ENCODE measurements at regions not wholly inside any gene's neighbourhood (a gene's known extent, or its start where the extent isn't known, plus 50 kb on each side); places are given as distances from the start of the nearest gene placed in this dataset.

- in situ Hi-C loops (cut with HindIII; ENCODE audit: low pct_unique_long_range_greater_than_20kb, low sequenced_read_pairs), result no loop called here
- TF ChIP-seq TCF7L2 (IDR thresholded peaks at IDR 0.05; ENCODE audit: low read depth, low read length), result no peak
- TF ChIP-seq POLR2AphosphoS5 (IDR thresholded peaks at IDR 0.05; ENCODE audit: low read depth, low read length), result no peak
- no peak for TF ChIP-seq CTCF (IDR thresholded peaks at IDR 0.05)
- no peak for TF ChIP-seq SIN3A (IDR thresholded peaks at IDR 0.05; ENCODE audit: borderline replicate concordance, insufficient read depth, low read depth, low read length)
- TF ChIP-seq, protein P1, sequence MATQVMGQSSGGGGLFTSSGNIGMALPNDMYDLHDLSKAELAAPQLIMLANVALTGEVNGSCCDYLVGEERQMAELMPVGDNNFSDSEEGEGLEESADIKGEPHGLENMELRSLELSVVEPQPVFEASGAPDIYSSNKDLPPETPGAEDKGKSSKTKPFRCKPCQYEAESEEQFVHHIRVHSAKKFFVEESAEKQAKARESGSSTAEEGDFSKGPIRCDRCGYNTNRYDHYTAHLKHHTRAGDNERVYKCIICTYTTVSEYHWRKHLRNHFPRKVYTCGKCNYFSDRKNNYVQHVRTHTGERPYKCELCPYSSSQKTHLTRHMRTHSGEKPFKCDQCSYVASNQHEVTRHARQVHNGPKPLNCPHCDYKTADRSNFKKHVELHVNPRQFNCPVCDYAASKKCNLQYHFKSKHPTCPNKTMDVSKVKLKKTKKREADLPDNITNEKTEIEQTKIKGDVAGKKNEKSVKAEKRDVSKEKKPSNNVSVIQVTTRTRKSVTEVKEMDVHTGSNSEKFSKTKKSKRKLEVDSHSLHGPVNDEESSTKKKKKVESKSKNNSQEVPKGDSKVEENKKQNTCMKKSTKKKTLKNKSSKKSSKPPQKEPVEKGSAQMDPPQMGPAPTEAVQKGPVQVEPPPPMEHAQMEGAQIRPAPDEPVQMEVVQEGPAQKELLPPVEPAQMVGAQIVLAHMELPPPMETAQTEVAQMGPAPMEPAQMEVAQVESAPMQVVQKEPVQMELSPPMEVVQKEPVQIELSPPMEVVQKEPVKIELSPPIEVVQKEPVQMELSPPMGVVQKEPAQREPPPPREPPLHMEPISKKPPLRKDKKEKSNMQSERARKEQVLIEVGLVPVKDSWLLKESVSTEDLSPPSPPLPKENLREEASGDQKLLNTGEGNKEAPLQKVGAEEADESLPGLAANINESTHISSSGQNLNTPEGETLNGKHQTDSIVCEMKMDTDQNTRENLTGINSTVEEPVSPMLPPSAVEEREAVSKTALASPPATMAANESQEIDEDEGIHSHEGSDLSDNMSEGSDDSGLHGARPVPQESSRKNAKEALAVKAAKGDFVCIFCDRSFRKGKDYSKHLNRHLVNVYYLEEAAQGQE (IDR thresholded peaks at IDR 0.05; ENCODE audit: insufficient read depth in 1 of 2, low read depth in 2 of 2, low read length in 1 of 2), result no peak
- POLR2A ChIA-PET, result no interaction called here
- ATAC-seq, result no peak
- CTCF ChIA-PET, result no interaction called here
- Histone ChIP-seq H3K4me1 (ENCODE audit: control insufficient read depth, insufficient read depth, low read length) (no peaks in the 10 kb centered on the region), H3K27ac (ENCODE audit: low read length) (no peak overlapping the region), H3K27me3 (ENCODE audit: control insufficient read depth, insufficient read depth, low read length) (peaks cover 8% of the 10 kb centered on the region), H3K9me3 (ENCODE audit: control insufficient read depth, insufficient read depth, low read depth, low read length) (no peaks in the 10 kb centered on the region), H3K4me3 (ENCODE audit: low read depth in 2 of 2, low read length in 2 of 2) (no peak overlapping the region), H3K36me3 (ENCODE audit: control insufficient read depth, insufficient read depth, low read length) (no peaks in the 10 kb centered on the region)
- intact Hi-C loops (cut with micrococcal nuclease; ENCODE audit: unreplicated experiment), result no loop called here
- no peak for DNase-seq (ENCODE audit: low read depth, low spot score)
- no TSS peak for BruUV-seq (replicated peaks)
Measured at GRCh38 chr2:205913668-205914067, 172.3 kb downstream of the INO80D start.

DNA sequence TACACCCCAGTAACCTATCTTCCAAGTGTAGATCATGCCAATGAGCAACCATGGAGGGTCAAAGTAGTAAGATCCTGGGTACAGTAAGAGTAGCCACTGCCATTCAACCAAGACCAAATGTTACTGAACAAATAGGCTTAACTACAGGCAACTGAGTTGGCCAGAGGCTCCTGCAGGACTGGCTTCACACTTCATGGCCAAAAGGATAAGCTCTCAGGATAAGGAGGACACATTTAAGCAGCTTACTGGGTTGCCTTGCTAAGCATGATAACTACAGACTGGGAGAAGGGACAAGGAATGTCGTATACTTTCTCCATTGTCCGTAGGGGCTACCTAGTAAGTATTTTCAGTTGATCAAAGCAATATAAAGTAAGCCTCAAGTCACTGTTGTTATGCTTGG is 174.7 kb downstream of the INO80D start:
- POLR2A ChIA-PET, result no interaction called here
- CTCF ChIA-PET, result no interaction called here
- no peak for ATAC-seq

More for the DNA sequence above, 174.7 kb downstream of the INO80D start:
- BruUV-seq (replicated peaks), result no TSS peak
- TF ChIP-seq, protein P1 (IDR thresholded peaks at IDR 0.05; ENCODE audit: insufficient read depth in 1 of 2, low read depth in 2 of 2, low read length in 1 of 2), result no peak
- TF ChIP-seq POLR2AphosphoS5 (IDR thresholded peaks at IDR 0.05; ENCODE audit: low read depth, low read length), result no peak
- TF ChIP-seq CTCF (IDR thresholded peaks at IDR 0.05), result no peak
- no peak for TF ChIP-seq SIN3A (IDR thresholded peaks at IDR 0.05; ENCODE audit: borderline replicate concordance, insufficient read depth, low read depth, low read length)
- H3K36me3 ChIP-seq (ENCODE audit: control insufficient read depth, insufficient read depth, low read length), result no peaks in the 10 kb centered on the region
- in situ Hi-C loops (cut with HindIII; ENCODE audit: low pct_unique_long_range_greater_than_20kb, low sequenced_read_pairs), result no loop called here
- H3K4me1 ChIP-seq (ENCODE audit: control insufficient read depth, insufficient read depth, low read length), result no peaks in the 10 kb centered on the region
- peaks cover 4% of the 10 kb centered on the region for H3K27me3 ChIP-seq (ENCODE audit: control insufficient read depth, insufficient read depth, low read length)
- H3K4me3 ChIP-seq (ENCODE audit: low read depth in 2 of 2, low read length in 2 of 2), result no peak overlapping the region
- no peak overlapping the region for H3K27ac ChIP-seq (ENCODE audit: low read length)
- intact Hi-C loops (cut with micrococcal nuclease; ENCODE audit: unreplicated experiment), result no loop called here
- no peak for DNase-seq (ENCODE audit: low read depth, low spot score)
- H3K9me3 ChIP-seq (ENCODE audit: control insufficient read depth, insufficient read depth, low read depth, low read length), result no peaks in the 10 kb centered on the region

Measured in Panc1 (cell line).